Smooth muscle cell of the brain vasculature (primary cell): ENCODE measurements at regions not wholly inside any gene's neighbourhood (a gene's known extent, or its start where the extent isn't known, plus 50 kb on each side); places are given as distances from the start of the nearest gene placed in this dataset.
A peak's percentile ranks its signal among the peaks of the same experiment; 100 is the strongest.
"Not testable (repeated sequence)": the region's sequence is repeated elsewhere in the genome, so short reads cannot be mapped to it uniquely, and the experiment has no call there.

Source experiments
- DNase-seq: peaks from one replicate; pipeline ENCODE4 v3.0.0-alpha.2; 2012; ENCODE audit warnings: low read depth, low spot score

DNA sequence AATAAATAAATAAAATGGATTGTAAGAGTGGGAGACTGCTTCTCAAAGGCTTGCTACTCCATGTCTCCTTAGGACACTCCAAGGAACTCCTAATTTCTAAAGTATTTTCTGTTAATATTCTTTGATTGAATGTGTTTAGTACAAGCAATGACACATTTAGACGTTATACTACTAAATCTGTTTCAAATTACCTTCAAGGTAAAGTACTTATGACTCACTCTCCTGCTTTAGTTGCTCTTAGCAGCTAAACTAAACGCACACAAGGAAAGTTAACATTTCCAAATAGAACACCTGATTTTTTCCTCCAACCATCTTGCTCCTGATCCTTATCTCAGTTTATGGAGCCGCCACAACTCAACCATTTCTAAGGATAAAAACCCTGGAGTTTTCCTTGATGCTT, 969.8 kb upstream of the ADGRL4 start:
- no peak for DNase-seq

DNA sequence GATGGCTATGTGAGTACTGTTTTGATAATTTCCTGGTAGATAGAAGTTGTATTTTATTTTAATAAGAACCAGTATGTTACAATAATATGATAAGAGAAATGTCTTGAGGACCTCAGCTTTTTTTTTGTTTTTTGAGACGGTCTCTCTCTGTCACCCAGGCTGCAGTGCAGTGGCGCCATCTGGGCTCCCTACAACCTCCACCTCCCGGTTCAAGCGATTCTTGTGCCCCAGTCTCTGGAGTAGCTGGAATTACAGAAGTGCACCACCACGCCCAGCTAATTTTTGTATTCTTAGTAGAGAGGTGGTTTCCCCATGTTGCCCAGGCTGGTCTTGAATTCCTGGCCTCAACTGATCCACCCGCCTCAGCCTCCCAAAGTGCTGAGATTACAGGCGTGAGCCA, 968.1 kb upstream of the ADGRL4 start:
- DNase-seq = no peak

DNA sequence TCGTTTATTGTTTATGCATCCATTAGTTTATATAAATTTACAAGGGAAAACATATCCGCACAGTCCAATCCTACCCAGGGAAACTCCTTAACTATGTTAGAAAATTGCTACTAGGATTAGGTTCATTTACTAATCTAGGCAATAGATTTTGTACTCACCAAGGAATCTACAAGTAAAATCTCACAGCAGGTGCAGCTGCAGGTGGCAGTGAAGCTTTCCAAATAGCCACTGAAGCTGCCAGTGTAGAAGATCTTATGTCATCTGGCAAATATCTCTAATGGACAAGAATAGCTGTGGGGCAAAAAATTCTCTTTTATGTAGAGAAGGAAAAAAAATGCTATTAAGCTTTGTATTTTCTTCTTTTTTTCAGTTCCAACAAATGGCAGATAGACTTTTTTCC, 963.4 kb upstream of the ADGRL4 start:
- no peak for DNase-seq

DNA sequence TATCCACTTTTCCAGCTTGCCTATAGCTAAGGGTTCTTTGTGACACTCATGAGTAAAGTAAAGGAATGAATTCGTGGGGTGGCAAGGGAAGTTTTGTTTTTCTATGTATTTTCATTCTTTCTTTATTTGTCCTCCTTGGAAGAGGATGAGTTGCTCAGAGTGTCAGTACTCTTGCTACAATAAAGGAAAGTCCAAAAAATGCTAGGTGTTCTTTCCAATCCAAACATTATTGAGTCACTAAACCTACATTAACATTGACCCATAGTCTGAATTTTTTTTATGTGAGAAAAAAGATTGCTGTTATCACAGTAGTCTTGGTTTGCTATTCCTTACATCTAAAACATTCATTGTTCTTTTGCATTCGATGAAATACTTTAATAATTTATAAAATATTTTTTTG, 959.9 kb upstream of the ADGRL4 start:
- DNase-seq = no peak

- DNase-seq = no peak
Measured at GRCh38 chr1:79959635-79960034, 953.1 kb upstream of the ADGRL4 start.

DNA sequence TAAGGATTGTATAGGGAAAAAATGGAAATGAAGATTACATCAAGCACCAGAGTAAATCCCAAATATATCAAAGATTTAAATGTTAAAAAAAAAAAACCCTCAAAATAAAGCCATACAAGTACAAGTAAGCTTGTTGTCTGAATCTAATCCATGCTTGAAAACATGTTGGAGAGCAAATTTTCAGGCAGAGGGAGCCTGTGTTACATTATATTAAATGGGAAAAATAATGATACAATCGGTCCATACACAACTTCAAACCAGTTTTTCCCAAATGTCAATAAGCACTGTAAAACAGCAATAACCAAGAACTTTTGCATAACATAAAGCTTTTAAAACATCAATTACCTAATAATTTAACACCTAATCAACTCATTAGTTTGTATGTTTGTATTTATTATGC, 949.4 kb upstream of the ADGRL4 start:
- no peak for DNase-seq

DNA sequence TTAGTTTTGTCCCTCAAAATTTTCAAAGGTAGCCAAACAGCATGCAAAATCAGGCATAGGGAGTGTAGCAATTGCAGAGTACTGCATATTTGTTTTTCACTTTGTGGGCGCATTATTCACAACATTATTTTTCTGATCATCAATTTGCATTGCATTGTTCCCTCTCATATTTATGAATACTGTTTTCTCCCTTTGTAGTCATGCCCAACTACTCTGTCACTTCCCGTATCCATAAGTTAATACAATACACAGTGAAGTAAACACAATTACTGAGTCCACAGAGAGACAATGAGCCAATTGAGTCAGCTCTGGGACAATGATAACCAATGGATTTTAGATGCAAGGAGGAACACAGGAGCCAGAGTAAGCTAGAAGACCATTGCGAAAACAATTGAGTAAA, 944.0 kb upstream of the ADGRL4 start:
- no peak for DNase-seq

DNA sequence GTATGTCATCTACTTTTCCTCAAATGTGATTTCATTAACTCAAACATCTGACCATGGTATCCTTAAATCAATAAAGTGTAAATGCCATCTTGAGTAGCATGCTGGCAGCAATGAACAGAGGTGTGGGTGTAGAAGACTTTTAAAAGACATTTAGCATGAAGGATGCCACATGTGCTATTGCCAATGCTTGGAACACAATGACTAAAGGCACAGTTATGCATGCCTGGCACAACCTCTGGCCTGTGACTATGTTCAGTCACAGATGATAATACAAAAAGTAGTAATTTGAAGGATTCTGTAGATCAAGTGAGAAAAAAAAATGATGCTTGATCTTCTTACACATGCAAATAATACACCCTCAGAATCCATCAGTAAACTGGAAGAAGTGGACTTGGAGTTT, 938.9 kb upstream of the ADGRL4 start:
- DNase-seq = no peak

GRCh38 chr1:79929356-79929755, 922.8 kb upstream of the ADGRL4 start:
- no peak for DNase-seq

DNA sequence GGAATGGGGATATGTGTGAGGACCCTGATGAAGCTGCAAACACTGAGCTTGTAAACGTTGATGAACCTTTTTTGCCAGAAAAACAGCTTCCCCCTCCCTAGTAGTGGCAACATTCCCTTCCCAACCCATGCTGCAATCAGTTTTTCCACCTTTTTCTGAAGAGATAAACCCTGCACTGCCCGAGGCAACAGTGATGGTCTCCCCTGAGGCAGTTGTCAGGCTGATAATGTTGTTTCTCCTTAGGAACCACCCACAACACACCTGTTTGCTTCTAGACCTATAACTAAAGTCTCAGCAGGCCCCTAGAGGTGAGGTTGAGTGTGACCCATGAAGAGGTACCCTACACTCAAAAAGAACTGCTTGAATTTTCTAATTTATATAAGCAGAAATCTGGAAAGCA, 922.4 kb upstream of the ADGRL4 start:
- DNase-seq = no peak

DNA sequence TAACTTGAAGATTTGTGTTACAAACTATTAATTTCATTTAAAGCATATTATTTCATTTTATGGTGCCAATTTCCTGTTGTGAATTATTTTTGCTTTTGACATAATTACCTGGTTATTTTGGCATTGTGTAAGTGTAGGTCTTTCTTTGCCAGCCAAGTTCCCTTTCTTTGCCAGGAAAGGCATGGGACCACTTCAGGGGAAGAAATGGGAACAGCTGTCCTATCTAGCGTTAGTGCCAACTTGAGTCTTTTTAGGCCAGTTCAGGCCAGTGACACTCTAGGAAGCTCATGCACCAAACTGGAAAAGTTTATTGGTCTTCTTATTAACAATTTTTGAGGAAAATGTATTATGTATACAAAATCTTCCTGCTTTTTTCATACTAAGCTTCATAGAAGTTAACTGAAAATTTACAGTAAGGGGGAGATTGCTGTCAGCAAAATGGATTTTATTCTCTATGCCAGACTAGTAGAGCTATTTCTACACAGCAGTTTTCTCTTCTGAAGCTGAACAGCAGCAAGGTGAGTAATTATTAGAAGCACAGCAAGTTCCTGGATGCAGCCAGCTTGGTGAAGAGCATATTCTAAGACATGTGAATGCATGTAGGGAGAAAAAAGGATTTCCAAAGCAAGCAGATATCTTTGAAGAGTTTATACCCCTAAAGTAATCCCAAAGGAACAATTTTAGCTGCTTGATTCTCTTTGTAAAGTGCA, 914.6 kb upstream of the ADGRL4 start:
- no peak for DNase-seq

GRCh38 chr1:79914896-79915295, 908.4 kb upstream of the ADGRL4 start:
- no peak for DNase-seq

GRCh38 chr1:79912813-79913212, 906.3 kb upstream of the ADGRL4 start:
- DNase-seq = no peak

DNA sequence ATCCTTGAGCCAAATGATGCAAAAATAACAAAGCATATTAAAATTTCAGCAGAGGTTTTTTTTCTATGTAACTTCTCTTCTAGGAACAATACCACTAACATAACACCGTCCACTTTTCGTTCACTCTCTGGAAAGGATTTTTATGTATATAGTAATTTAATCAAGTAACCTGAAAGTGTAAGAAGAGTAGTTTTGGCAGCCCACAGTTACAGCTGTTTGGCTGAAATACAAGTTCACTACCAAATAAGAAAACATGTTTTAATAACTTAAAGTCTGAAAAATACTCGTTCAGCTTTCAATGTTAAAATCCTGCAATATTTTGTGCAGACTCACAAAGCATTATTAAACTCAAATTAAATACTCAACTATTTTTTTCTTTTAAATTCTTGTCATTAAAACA, 896.8 kb upstream of the ADGRL4 start:
- DNase-seq = no peak

DNA sequence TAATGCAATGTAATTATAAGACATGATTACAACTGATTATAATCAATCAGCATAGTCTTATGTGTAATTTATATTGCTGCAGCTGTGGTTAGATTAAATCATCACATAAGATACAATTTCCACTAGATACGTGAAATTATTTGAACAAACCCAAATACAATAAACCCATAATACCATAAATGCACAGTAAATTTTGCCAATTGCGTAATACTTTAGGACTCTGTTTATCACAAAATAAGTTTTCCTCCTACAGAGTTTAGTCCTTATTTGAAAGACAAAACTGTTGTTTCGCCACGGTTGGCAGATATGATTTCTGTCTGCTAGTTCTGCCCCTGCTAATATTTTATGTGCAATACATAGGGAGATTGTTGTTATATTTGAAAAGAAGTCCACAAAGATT, 895.9 kb upstream of the ADGRL4 start:
- no peak for DNase-seq

- DNase-seq = peak; percentile 21
Measured at GRCh38 chr1:79899914-79900313, 893.4 kb upstream of the ADGRL4 start.

DNA sequence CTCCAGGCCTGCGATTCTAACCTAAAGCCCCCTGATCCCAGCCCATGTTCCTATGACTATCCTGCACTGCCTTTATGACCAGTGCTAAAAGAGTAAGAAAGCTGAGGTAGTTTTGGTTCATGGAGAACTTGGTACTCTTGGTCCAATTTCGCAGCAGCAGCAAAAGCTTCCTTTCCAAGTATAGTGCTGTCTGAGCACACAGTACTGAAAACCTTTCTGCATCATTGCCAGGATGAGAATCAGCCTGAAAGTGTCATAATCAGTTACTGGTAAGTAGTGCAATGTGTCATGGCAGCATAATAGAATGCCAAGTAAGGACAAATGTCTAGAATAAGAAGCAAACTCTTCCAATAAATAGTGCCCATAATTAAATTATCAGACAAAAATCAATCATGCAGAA, 889.6 kb upstream of the ADGRL4 start:
- no peak for DNase-seq

DNA sequence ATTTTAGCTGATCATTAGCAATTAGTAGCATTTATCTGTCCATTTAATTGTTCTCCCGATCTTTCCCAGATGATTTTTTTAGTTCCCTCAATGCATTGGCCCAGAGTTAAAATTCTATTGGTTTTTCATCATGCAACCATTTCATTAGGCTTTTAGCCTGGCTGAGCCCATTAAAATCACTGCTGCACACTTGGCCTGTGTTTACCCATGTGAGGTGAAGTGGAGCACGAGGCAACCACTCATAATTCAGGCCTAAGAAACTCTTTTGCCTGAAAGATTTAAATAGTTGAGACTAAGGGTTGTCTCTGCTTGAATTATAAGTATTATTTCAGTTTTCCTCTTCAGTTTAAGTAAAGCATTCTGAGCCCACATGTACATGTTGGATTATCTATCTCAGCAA, 889.0 kb upstream of the ADGRL4 start:
- no peak for DNase-seq

DNA sequence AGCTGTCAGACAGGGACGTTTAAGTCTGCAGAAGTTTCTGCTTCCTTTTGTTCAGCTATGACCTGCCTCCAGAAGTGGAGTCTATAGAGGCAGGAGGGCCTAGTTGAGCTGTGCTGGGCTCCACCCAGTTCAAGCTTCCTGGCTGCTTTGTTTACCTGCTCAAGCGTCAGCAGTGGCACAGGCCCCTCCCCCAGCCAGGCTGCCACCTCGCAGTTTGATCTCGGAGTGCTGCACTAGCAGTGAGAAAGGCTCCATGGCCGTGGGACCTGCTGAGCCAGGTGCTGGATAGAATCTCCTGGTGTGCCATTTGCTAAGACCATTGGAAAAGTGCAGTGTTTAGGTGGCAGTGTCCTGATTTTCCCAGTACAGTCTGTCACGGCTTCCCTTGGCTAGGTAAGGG, 887.6 kb upstream of the ADGRL4 start:
- DNase-seq = not testable (repeated sequence)

- DNase-seq = no peak
Measured at GRCh38 chr1:79887059-79887458, 880.5 kb upstream of the ADGRL4 start.

DNA sequence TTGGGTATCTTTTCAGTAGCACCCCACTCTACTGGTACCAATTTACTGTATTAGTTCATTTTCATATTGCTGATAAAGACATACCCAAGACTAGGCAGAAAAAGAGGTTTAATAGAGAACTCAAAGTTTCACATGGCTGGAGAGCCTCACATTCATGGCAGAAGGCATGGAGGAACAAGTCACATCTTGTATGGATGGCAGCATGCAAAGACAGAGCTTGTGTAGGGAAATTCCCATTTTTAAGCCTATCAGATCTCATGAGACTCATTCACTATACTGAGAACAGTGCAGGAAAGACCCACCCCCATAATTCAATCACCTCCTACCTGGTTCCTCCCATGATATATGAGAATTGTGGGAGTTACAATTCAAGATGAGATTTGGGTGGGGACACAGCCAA, 878.6 kb upstream of the ADGRL4 start:
- DNase-seq = no peak

DNA sequence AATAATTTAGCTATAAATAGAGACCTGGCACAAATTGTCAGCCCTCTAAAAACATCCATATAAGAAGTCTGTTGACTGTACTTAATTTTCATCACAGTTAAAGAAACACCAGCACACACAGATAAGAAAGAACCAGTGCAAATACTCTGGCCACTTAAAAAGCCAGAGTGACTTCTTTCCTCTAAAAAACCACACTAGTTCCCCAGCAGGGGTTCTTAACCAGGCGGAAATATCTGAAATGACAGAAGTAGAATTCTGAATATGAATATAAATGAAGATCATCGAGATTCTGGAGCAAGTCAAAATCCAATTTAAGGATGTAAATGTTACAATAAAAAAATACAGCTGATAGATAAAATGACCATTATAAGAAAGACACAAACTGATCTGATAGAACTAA, 870.6 kb upstream of the ADGRL4 start:
- no peak for DNase-seq

DNA sequence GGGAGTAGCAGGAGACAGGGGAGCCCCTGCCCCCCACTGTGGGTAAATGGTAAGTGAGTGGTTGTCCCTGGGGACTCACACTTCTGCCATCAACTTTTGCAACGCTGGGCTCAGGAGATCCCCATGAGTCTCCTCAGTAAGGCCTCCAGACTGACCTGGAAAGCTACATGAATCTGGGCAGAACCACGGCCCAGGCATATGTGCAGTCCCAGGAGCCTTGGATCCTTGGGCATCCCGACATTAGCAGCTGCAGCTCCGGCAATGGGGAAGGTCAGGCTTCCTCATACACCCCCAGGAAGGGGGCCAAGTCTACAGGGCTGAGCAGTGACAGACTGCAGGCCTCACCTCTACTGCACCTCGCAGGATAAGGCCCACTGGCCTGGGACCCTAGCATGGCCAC, 868.7 kb upstream of the ADGRL4 start:
- DNase-seq = no peak

- DNase-seq = no peak
Measured at GRCh38 chr1:79874289-79874688, 867.8 kb upstream of the ADGRL4 start.
